IPS DF 4.7 (cell line): ENCODE measurements at regions not wholly inside any gene's neighbourhood (a gene's known extent, or its start where the extent isn't known, plus 50 kb on each side); places are given as distances from the start of the nearest gene placed in this dataset.

Experiments
- DNase-seq: peaks from one replicate; pipeline ENCODE4 v3.0.0-alpha.2; 2013; ENCODE audit warnings: low spot score; ENCODE audit errors: extremely low read depth

DNA sequence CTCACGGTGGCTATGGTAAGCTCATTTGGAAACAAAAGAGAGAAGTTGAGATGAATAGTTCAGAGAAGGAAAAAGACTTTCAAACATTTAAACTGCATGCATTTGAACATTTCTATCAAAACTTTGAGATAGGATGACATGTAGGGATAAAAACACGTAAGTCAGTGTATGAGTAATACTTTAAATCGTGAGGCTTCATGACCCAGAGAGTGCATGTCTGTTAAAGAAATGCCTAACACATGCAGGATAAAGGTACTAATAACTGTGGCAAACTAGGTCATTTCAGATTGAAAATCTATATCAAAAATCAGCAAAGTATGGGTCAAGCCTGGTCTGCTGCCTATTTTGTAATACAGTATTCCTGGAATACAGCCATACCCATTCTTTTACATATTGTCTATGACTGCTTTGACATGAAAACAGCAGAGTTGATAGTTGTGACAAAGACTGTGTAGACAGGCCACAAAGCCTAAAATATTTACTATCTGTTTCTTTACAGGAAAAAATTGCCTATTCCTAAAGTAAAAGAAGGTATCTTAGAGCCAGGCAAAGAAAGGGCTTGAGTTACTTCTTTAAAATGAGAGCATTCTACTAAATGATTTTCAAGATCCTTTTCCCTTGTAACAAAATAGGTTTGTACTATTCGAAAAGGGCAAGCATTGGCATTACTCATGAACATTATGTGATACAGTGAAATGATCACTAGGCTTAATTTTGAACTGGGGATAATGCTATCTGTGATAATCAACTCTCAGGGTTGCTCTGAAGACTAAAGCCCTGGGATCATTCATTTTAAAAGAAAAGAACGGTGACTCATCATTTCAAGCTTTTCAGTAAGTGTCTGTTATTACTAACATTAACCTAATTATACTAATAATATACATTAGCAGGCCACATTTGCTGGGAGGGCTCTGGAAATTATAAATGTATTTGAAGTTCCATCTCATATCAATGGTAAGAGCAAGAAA lies 185.9 kb downstream of the CRPPA start:
- no peak for DNase-seq

DNA sequence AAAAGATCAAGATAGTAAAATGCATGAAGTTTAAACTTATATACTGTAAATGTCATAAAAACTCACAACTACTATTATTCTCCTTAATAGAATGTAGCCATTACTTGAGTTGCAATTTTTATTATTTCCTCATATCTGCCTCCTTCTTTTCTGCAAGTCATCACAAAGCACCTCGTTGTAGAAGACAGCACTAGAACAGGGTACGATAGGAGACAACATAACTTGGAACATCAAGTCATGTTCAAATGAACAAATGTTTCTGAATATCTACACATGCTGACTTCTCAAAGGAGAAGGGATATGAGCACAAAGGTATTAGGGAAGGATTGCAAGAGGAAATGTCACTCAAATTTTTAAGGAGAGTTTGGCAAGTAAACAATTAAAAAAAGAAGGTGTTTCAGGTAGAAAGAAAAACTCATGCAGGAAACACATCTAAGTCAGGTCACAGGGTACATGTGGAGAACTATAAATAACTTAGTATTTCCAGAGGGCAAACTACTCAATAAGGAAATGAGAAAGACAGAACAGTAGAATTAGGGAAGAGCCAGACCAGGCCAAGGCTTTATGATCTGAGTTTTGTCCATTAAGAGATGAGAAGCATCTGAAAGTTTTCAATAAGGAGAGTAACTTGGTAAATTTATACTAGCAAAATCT lies 186.7 kb downstream of the CRPPA start:
- no peak for DNase-seq

DNA sequence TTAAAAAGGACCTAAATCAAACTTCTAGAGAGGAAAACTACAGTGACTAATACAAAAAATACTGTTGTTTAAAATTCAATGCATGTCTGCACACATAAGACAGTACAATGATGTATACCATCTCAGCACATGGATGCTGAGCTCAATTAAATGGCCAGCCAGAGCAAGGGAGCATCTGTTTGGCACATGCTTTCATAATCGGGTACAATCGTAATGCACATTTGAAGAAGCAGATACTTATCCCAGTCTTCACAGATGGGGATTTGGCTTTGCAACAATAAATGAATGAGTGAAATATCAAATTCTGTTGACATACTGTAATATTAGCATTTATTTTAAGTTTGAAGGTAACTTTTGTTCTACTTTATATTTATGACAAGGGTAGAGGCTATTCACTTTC lies 187.8 kb downstream of the CRPPA start:
- no peak for DNase-seq

- no peak for DNase-seq
Measured at GRCh38 chr7:16232273-16232672, 189.1 kb downstream of the CRPPA start.

DNA sequence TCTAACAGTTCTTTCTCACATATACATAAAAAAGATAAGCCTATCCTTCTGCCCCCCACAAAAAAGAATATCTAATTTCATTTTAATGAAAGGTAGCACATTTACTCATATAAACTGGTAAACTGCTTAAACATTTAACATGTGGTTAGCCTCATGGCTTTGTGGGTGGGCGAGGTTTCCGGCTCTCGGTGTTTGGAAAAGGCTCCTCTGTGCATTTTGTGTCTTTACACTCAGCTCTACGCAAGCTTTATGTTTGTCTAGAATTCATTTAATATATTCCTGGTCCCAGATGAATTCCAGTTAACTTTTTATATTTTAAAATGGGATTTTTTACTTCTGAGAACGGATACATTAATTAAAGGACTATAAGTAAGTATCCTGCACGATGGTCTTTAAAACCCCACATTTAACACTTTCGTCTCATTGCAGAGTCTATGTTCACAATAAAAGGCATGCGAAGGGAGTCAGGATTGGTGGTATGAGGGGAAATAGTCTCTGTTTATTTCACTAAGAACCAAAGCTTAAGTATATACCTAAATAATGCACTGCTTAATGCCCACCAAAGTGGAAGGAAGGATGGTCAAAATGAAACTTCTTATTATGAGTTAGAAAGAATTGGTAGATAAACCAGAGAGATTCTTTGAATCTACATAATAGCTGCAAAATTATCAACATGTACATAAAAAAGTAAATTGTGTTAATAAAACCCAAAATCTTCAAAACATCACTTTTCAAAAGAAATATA lies 197.2 kb downstream of the CRPPA start:
- no peak for DNase-seq

GRCh38 chr7:16212610-16213009 lies 208.7 kb downstream of the CRPPA start:
- DNase-seq, result no peak

DNA sequence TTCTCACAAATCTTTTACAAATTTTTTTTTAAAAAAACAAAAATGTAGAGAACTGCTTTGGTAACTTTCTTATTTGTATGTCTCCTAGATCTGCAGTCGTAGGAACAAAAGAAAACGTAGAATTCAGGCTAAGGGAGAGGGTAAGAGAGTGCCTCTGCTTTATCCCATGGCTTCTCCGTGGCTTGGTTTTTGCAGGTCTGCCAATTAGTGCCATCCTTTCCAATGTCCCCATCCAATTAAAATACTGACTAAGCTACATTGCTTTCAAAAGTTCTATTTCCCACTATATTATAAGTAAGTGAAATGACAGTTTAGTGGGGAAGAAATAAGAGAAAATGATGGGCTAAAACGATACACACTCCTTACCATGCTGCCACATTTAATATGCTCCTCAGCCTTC lies 209.3 kb downstream of the CRPPA start:
- DNase-seq, result no peak

DNA sequence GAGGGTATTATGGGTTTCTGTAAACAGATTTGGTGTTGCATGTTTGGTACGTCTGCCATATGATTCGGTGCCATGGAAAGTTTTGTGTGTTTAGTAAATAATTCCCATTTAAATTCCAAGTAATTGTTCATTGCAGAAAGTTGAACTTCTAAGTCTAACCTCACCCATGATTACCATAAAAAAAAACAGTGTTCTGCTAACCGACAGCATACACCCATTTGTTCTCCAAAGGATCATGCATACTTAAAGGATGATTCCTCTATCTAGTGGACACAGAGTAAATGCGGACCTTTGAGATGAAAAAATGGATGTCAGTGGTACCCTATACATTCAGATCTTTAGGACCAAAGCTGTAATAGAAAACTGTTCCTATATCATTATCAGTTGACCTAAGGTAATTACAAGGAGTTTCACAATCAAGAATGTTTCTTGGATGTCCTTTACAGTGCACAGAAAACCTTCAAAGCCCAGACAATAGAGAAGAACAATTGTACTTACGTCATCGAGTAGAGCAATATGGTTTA lies 209.9 kb downstream of the CRPPA start:
- no peak for DNase-seq

DNA sequence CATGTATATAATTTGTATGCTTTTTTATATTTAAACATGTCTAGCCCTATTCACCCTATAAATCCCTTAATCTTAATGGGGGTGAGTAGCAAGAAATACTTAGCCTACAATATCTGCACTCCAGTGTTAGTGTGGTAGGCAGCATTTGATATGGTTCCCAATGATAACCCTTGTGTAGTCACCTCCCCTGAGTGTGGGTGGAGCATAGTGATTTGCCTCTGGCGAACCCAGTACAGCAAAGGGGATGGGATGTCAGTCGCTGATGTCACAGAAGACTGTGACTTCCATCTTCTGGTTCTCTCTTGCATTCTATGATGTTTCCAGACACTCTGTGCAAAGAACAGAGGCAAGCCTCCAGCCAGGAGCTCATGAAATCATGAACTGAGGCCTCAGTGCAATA lies 211.2 kb downstream of the CRPPA start:
- no peak for DNase-seq

GRCh38 chr7:16207321-16207720 lies 214.0 kb downstream of the CRPPA start:
- no peak for DNase-seq

- DNase-seq, result no peak
Measured at GRCh38 chr7:16205466-16205865, 215.9 kb downstream of the CRPPA start.

DNA sequence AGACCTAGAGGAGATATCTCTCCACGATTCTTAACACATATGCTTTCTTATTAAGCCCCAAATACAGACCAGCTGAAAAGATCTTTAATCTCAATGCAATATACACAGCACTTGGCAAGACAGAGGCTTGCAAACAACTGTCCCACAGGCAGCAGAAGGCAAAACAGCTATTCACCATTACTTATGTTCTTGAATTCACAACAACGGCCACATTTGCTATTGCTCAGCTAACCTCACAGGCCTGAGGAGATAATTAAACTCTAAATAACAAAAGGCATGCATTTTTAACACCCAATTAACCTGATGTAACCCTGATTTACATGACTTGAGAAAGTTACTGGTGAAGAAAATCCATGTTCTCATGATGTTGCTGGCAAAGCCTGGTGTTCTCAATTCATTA lies 216.4 kb downstream of the CRPPA start:
- DNase-seq, result no peak

DNA sequence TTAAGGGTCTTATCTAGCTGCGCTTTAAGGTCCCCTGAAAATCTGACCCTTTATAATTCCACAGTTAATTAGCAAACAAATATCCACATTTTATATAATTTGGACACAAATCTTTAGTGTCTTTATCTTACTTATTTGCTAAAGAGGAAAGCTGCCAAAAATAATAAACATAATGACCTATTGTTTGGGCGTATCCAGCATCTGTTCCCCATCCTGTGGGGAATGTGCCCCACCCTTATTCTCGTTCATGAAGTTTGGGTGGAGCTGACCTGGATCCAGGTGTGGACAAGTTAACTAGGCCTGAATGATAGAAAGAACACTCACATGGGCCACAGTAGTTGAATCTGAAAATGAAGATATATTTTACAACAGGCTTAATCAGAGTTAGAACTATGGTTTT lies 218.3 kb downstream of the CRPPA start:
- DNase-seq, result no peak

- no peak for DNase-seq
Measured at GRCh38 chr7:16202303-16202702, 219.0 kb downstream of the CRPPA start.

- DNase-seq, result no peak
Measured at GRCh38 chr7:16200591-16200990, 220.7 kb downstream of the CRPPA start.

DNA sequence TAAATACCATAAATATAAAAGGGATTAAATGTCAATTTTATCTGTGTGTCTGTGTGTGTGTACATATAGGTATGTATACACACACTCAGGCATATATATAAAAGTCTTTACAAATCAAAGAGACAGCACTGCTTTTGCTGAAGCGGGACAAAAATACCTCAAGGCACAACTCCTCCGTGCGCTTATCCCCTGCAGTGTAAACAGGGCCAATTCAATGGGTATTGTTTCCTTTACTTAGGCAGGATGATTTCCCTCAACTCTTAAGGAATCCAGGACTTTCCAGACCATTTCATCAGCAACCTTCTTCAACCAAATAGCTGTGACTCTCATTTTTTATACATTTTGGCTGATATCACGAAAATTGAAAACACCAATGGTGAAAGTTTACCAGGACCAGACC lies 227.7 kb downstream of the CRPPA start:
- no peak for DNase-seq

GRCh38 chr7:16189026-16189715 lies 232.2 kb downstream of the CRPPA start:
- no peak for DNase-seq

GRCh38 chr7:16187131-16187530 lies 234.2 kb downstream of the CRPPA start:
- DNase-seq, result no peak

GRCh38 chr7:16178585-16178984 lies 242.8 kb downstream of the CRPPA start:
- DNase-seq, result no peak

- DNase-seq, result no peak
Measured at GRCh38 chr7:16178092-16178491, 243.2 kb downstream of the CRPPA start.

GRCh38 chr7:16174253-16174652 lies 247.1 kb downstream of the CRPPA start:
- DNase-seq, result no peak
